ENCODE measurements at regions not wholly inside any gene's neighbourhood (a gene's known extent, or its start where the extent isn't known, plus 50 kb on each side); places are given as distances from the start of the nearest gene placed in this dataset.

DNA sequence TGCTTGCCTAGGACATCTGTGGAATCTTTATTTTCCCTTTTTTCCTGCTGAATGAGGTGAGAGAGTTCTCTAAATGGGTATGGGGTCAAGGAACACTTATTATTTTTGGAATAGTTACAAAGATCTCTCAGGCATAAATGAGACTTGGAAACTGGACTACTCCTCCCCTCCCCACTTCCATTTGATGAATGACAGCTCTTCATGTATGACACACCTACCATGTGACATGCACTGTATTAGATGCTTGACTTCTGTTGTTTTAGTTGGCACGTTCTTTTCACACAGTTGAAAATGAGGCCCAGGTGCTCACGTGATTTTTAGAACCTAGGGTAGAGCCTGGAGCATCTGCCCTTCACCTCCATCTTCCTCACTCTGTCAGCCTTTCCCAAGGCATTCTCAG, 62.4 kb downstream of the VCPKMT start:
- TF ChIP-seq, protein P1, sequence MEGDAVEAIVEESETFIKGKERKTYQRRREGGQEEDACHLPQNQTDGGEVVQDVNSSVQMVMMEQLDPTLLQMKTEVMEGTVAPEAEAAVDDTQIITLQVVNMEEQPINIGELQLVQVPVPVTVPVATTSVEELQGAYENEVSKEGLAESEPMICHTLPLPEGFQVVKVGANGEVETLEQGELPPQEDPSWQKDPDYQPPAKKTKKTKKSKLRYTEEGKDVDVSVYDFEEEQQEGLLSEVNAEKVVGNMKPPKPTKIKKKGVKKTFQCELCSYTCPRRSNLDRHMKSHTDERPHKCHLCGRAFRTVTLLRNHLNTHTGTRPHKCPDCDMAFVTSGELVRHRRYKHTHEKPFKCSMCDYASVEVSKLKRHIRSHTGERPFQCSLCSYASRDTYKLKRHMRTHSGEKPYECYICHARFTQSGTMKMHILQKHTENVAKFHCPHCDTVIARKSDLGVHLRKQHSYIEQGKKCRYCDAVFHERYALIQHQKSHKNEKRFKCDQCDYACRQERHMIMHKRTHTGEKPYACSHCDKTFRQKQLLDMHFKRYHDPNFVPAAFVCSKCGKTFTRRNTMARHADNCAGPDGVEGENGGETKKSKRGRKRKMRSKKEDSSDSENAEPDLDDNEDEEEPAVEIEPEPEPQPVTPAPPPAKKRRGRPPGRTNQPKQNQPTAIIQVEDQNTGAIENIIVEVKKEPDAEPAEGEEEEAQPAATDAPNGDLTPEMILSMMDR (conservative IDR thresholded peaks at IDR 0.05; ENCODE audit: low read depth in 2 of 2) = no peak
- no peak for TF ChIP-seq EZH2phosphoT487 (IDR thresholded peaks at IDR 0.05; ENCODE audit: unreplicated experiment)
- no peak for TF ChIP-seq POLR2AphosphoS5 (IDR thresholded peaks at IDR 0.05; ENCODE audit: low read depth)

Measured in GM23338 (cell line).